GM10266 (cell line): ENCODE measurements at regions not wholly inside any gene's neighbourhood (a gene's known extent, or its start where the extent isn't known, plus 50 kb on each side); places are given as distances from the start of the nearest gene placed in this dataset.

Source experiments
- DNase-seq: peaks from one replicate; pipeline ENCODE4 v3.0.0; 2012; ENCODE audit errors: extremely low spot score
- TF ChIP-seq, protein P1 (sequence below): IDR thresholded peaks from 2 replicates; pipeline ENCODE4 v1.5.1; 2012; ENCODE audit warnings: mild to moderate bottlenecking, low read depth; ENCODE audit not compliant: control insufficient read depth, insufficient read depth; ENCODE audit errors: missing control alignments

DNA sequence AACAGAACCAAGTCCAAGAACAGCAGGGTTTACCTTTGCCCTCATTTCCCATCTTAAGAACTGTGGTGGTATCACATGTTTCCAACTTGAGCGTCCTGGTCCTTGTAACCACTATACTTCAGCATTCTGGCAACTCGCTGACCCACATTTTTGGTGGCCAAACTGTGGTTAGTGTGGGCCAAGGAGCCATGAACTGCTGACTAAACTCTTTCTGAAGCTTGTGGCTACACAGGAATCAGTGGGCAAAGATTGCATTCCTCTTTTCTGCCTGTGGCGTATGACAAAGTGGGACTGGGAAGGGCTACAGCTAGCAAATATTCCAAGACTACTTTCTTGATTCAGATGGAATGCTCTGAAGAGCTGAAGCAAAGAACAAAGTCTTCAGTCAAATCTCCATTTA lies 106.3 kb upstream of the MID1 start:
- DNase-seq: no peak
- TF ChIP-seq, protein P1, sequence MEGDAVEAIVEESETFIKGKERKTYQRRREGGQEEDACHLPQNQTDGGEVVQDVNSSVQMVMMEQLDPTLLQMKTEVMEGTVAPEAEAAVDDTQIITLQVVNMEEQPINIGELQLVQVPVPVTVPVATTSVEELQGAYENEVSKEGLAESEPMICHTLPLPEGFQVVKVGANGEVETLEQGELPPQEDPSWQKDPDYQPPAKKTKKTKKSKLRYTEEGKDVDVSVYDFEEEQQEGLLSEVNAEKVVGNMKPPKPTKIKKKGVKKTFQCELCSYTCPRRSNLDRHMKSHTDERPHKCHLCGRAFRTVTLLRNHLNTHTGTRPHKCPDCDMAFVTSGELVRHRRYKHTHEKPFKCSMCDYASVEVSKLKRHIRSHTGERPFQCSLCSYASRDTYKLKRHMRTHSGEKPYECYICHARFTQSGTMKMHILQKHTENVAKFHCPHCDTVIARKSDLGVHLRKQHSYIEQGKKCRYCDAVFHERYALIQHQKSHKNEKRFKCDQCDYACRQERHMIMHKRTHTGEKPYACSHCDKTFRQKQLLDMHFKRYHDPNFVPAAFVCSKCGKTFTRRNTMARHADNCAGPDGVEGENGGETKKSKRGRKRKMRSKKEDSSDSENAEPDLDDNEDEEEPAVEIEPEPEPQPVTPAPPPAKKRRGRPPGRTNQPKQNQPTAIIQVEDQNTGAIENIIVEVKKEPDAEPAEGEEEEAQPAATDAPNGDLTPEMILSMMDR: no peak

GRCh38 chrX:10728806-10729389 lies 108.5 kb upstream of the MID1 start:
- TF ChIP-seq, protein P1: no peak
- DNase-seq: no peak

DNA sequence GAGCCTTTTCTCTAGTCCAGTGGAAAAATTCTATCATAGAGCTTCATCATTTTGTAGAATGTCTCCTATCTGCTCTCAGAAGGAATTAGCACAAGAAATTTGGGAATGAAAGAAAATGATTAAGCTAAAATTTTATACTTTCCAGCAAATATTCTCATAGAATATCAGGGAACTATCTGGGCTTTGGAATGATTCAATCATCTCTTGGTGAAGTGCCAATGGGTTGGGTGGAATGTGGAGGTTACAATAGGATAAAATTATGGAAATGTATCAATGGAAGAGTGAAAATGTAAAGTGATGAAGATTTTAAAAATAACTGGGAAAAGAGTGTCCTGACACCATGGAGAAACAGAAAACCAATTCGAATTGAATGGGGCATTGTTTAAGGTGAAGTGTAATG lies 119.0 kb upstream of the MID1 start:
- TF ChIP-seq, protein P1: no peak
- no peak for DNase-seq

GRCh38 chrX:10741003-10741402 lies 120.6 kb upstream of the MID1 start:
- TF ChIP-seq, protein P1: no peak
- no peak for DNase-seq

GRCh38 chrX:10741550-10741949 lies 121.2 kb upstream of the MID1 start:
- TF ChIP-seq, protein P1: no peak
- no peak for DNase-seq

DNA sequence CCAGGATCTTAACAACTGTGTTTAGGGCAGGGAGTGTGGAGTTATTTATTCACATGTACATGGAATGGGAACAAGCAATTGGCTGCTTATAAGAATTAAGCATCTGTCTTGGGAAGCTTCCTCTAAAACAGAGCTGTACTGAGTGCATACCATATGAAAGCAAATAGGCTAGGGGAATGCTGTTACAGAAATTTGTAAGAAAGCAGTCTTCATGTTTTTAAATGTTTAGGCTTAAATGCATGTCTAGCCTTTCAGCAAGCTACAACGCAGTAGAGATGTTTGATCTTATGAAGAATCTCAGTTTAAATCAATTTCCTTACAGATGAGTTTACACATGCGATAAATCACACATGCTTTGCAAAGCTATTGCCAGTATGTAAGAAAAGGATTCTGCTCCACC lies 123.1 kb upstream of the MID1 start:
- DNase-seq: no peak
- TF ChIP-seq, protein P1: no peak

DNA sequence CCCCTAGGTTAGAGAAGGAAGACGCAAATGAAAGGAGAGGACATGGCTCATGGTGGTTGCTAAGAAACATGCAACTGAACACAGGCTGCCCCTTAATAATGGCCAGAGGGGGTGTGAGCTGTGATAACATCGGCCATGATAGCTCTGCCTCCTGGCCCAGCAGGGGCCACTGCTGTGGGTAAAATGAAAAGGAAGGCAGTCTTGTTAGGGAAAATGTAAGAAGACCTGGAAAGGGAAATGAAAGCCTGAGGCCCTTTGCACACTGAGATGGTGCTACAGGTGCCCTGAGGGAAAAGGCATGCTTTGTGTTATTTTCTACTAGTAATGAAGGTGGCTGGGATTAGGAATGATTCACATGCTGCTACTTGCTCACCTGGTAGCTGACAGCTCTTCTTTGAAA lies 123.6 kb upstream of the MID1 start:
- no peak for DNase-seq
- TF ChIP-seq, protein P1: no peak
